ENCODE measurements at regions not wholly inside any gene's neighbourhood (a gene's known extent, or its start where the extent isn't known, plus 50 kb on each side); places are given as distances from the start of the nearest gene placed in this dataset.

DNA sequence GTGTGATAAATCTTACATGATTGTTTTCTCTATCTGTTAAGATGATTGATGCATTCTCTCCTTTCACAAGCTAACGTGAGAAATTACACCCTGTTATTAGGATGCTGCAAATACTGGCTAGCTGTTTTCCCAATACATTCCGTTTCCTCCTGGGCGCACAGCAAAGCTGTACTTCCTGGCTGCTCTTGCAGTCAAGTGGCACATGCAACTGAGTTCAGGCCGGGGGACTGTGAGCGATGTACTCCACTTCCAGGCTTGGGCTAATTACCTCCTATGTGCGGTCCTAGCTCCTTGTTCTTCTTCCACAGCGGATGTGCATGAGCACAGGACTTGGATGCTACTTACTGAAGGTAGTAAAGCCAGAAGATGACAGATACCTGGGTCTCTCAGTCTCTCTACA lies 234.9 kb upstream of the SESN3 start:
- H3K4me1 ChIP-seq (ENCODE audit: control insufficient read depth in 1 of 2, insufficient read depth in 2 of 2, low read length in 2 of 2): no peaks in the 10 kb centered on the region
- ChIA-PET POLR2A (no interaction called here), CTCF (no interaction called here), RAD21 (ENCODE audit: low non-redundant PET in 1 of 2, low total read pairs in 2 of 2, uncharacterized antibody in 2 of 2, unreplicated experiment in 2 of 2) (no interaction called here)
- no peaks in the 10 kb centered on the region; the same call in 1 of the 2 replicates for H3K27me3 ChIP-seq (ENCODE audit: insufficient read depth, low read length)
- no peak for DNase-seq (ENCODE audit: low read depth, low spot score)
- no peak overlapping the region for H3K4me2 ChIP-seq (ENCODE audit: low read length)
- H3K9me2 ChIP-seq (ENCODE audit: insufficient read depth): no peaks in the 10 kb centered on the region
- intact Hi-C loops (cut with micrococcal nuclease): loop anchor here (5.0 kb wide), 1 partner anchor 51 kb away; no protein-coding TSS in a partner anchor
- no peak overlapping the region for H3K4me3 ChIP-seq (replicated peaks in 1 of 2; ENCODE audit: low read depth in 1 of 2, low read length in 2 of 2)
- H4K20me1 ChIP-seq (ENCODE audit: insufficient read depth): no peaks in the 10 kb centered on the region
- H3K9me3 ChIP-seq (ENCODE audit: control insufficient read depth in 1 of 2, insufficient read depth in 1 of 2, low read depth in 1 of 2, low read length in 2 of 2): no peaks in the 10 kb centered on the region
- no peak overlapping the region for H2AFZ ChIP-seq (ENCODE audit: low read depth, low read length, poor library complexity, severe bottlenecking)
- no peaks in the 10 kb centered on the region for H3K79me2 ChIP-seq (ENCODE audit: insufficient read depth, low read length)
- TF ChIP-seq SP1 (IDR thresholded peaks at IDR 0.05; ENCODE audit: low read depth): no peak
- TF ChIP-seq, protein P1, sequence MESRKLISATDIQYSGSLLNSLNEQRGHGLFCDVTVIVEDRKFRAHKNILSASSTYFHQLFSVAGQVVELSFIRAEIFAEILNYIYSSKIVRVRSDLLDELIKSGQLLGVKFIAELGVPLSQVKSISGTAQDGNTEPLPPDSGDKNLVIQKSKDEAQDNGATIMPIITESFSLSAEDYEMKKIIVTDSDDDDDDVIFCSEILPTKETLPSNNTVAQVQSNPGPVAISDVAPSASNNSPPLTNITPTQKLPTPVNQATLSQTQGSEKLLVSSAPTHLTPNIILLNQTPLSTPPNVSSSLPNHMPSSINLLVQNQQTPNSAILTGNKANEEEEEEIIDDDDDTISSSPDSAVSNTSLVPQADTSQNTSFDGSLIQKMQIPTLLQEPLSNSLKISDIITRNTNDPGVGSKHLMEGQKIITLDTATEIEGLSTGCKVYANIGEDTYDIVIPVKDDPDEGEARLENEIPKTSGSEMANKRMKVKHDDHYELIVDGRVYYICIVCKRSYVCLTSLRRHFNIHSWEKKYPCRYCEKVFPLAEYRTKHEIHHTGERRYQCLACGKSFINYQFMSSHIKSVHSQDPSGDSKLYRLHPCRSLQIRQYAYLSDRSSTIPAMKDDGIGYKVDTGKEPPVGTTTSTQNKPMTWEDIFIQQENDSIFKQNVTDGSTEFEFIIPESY (IDR thresholded peaks at IDR 0.05; ENCODE audit: extremely low read depth, insufficient replicate concordance, low read length): no peak
- TF ChIP-seq JUND (IDR thresholded peaks at IDR 0.05): no peak
- TF ChIP-seq, protein P2, sequence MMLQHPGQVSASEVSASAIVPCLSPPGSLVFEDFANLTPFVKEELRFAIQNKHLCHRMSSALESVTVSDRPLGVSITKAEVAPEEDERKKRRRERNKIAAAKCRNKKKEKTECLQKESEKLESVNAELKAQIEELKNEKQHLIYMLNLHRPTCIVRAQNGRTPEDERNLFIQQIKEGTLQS (IDR thresholded peaks at IDR 0.05): no peak
- no peak for TF ChIP-seq CTCF (IDR thresholded peaks at IDR 0.05 in 2 of 3, conservative IDR thresholded peaks at IDR 0.05 in 1 of 3; ENCODE audit: borderline replicate concordance in 1 of 3, insufficient read depth in 1 of 3, low read depth in 2 of 3, low read length in 2 of 3)
- TF ChIP-seq EGR1 (IDR thresholded peaks at IDR 0.05; ENCODE audit: low read depth): no peak
- no peak for TF ChIP-seq ZFX (IDR thresholded peaks at IDR 0.05)
- TF ChIP-seq ELF1 (IDR thresholded peaks at IDR 0.05; ENCODE audit: borderline replicate concordance, low read depth): no peak
- TF ChIP-seq ZNF274 (IDR thresholded peaks at IDR 0.05; ENCODE audit: low read depth, low read length): no peak
- TF ChIP-seq POLR2AphosphoS5 (IDR thresholded peaks at IDR 0.05; ENCODE audit: low read depth, low read length): no peak
- TF ChIP-seq MAX (IDR thresholded peaks at IDR 0.05): no peak
- no peak for TF ChIP-seq CBX3 (IDR thresholded peaks at IDR 0.05; ENCODE audit: low read depth)
- no peak for TF ChIP-seq RAD21 (IDR thresholded peaks at IDR 0.05; ENCODE audit: low read depth)
- no peak for TF ChIP-seq EZH2 (IDR thresholded peaks at IDR 0.05)
- no peak for ATAC-seq
- BruUV-seq (replicated peaks): no TSS peak
- no peak overlapping the region for H3K27ac ChIP-seq (ENCODE audit: low read depth, low read length)
- H3K9ac ChIP-seq (ENCODE audit: low read length): no peak overlapping the region
- no peaks in the 10 kb centered on the region for H3K36me3 ChIP-seq (ENCODE audit: control insufficient read depth in 1 of 2, insufficient read depth in 2 of 2, low read length in 2 of 2)

Measured in HCT116 (cell line).